Ureter (tissue), 1 donor: ENCODE measurements at regions not wholly inside any gene's neighbourhood (a gene's known extent, or its start where the extent isn't known, plus 50 kb on each side); places are given as distances from the start of the nearest gene placed in this dataset.
"Not testable (repeated sequence)": the region's sequence is repeated elsewhere in the genome, so short reads cannot be mapped to it uniquely, and the experiment has no call there.

Experiments used
- DNase-seq: peaks from one replicate; pipeline ENCODE4 v3.0.0-alpha.2; 2020; ENCODE audit warnings: low spot score
- donor health status: DM: yes; HTN: yes; CAD: no.

GRCh38 chrX:84611843-84612636 is 109.8 kb upstream of the HDX start:
- no peak for DNase-seq

- DNase-seq, result no peak
Observed at GRCh38 chrX:84634201-84634782, 132.0 kb upstream of the HDX start.

- no peak for DNase-seq
Observed at GRCh38 chrX:84666086-84666485, 163.8 kb upstream of the HDX start.

- DNase-seq, result no peak
Observed at GRCh38 chrX:84690228-84690627, 188.0 kb upstream of the HDX start.

GRCh38 chrX:84709987-84710386 is 207.7 kb upstream of the HDX start:
- no peak for DNase-seq

GRCh38 chrX:84710611-84711010 is 208.4 kb upstream of the HDX start:
- DNase-seq, result no peak

- no peak for DNase-seq
Observed at GRCh38 chrX:84712621-84713020, 210.4 kb upstream of the HDX start.

GRCh38 chrX:84715315-84715714 is 213.1 kb upstream of the HDX start:
- DNase-seq, result no peak

GRCh38 chrX:84717343-84717742 is 215.1 kb upstream of the HDX start:
- DNase-seq, result no peak

- DNase-seq, result no peak
Observed at GRCh38 chrX:84721416-84721815, 219.2 kb upstream of the HDX start.

GRCh38 chrX:84724576-84724975 is 222.3 kb upstream of the HDX start:
- no peak for DNase-seq

- DNase-seq, result no peak
Observed at GRCh38 chrX:84729408-84729807, 227.2 kb upstream of the HDX start.

GRCh38 chrX:84729809-84730208 is 227.6 kb upstream of the HDX start:
- no peak for DNase-seq

GRCh38 chrX:84735025-84735424 is 232.8 kb upstream of the HDX start:
- peak; percentile 52 for DNase-seq

GRCh38 chrX:84737471-84737871 is 235.2 kb upstream of the HDX start:
- no peak for DNase-seq

- no peak for DNase-seq
Observed at GRCh38 chrX:84747516-84747915, 245.3 kb upstream of the HDX start.

- no peak for DNase-seq
Observed at GRCh38 chrX:84748965-84749656, 246.9 kb upstream of the HDX start.

GRCh38 chrX:84760560-84760959 is 243.1 kb upstream of the APOOL start:
- DNase-seq, result no peak

- no peak for DNase-seq
Observed at GRCh38 chrX:84796321-84796720, 207.4 kb upstream of the APOOL start.

- DNase-seq, result no peak
Observed at GRCh38 chrX:84830836-84831235, 172.8 kb upstream of the APOOL start.

GRCh38 chrX:84846541-84846940 is 157.1 kb upstream of the APOOL start:
- DNase-seq, result not testable (repeated sequence)

- not testable (repeated sequence) for DNase-seq
Observed at GRCh38 chrX:84851183-84851582, 152.5 kb upstream of the APOOL start.

- DNase-seq, result not testable (repeated sequence)
Observed at GRCh38 chrX:84856791-84857190, 146.9 kb upstream of the APOOL start.
